Osteocyte (in vitro differentiated cells): ENCODE measurements at regions not wholly inside any gene's neighbourhood (a gene's known extent, or its start where the extent isn't known, plus 50 kb on each side); places are given as distances from the start of the nearest gene placed in this dataset.

Source experiments
- DNase-seq: peaks from one replicate; pipeline ENCODE4 v3.0.0; 2021; ENCODE audit warnings: mixed read lengths; ENCODE audit not compliant: unreplicated experiment; ENCODE audit errors: extremely low spot score
- H3K27ac Mint-ChIP-seq: one replicate; pipeline ENCODE4 v1.8.0; 2021; ENCODE audit warnings: mild to moderate bottlenecking, mixed read lengths; ENCODE audit not compliant: unreplicated experiment
- H3K27me3 Mint-ChIP-seq: one replicate; pipeline ENCODE4 v1.8.0; 2021; ENCODE audit warnings: mixed read lengths; ENCODE audit not compliant: unreplicated experiment
- H3K36me3 Mint-ChIP-seq: one replicate; pipeline ENCODE4 v1.8.0; 2021; ENCODE audit warnings: mixed read lengths; ENCODE audit not compliant: unreplicated experiment
- H3K4me1 Mint-ChIP-seq: one replicate; pipeline ENCODE4 v1.8.0; 2021; ENCODE audit warnings: mixed read lengths; ENCODE audit not compliant: unreplicated experiment
- H3K4me3 Mint-ChIP-seq: one replicate; pipeline ENCODE4 v1.8.0; 2021; ENCODE audit warnings: mild to moderate bottlenecking, moderate library complexity, mixed read lengths; ENCODE audit not compliant: unreplicated experiment
- H3K9me3 Mint-ChIP-seq: one replicate; pipeline ENCODE4 v1.8.0; 2021; ENCODE audit warnings: mixed read lengths; ENCODE audit not compliant: unreplicated experiment
- CTCF ChIP-seq: fragments of 200-600 bp; sonication (generic); IDR thresholded peaks from 2 replicates; pipeline ENCODE4 v1.5.0; 2021; ENCODE audit warnings: antibody characterized with exemption, mild to moderate bottlenecking, moderate library complexity

GRCh38 chr1:117260761-117261423 is 50.2 kb upstream of the VTCN1 start:
- peaks cover 5% of the 10 kb centered on the region for H3K9me3 Mint-ChIP-seq
- peaks cover 13% of the 10 kb centered on the region for H3K27me3 Mint-ChIP-seq
- no peak for DNase-seq
- H3K27ac Mint-ChIP-seq, result no peak overlapping the region
- no peaks in the 10 kb centered on the region for H3K4me1 Mint-ChIP-seq
- H3K36me3 Mint-ChIP-seq, result no peaks in the 10 kb centered on the region
- no peak for TF ChIP-seq CTCF
- no peak overlapping the region for H3K4me3 Mint-ChIP-seq
